ENCODE measurements at regions not wholly inside any gene's neighbourhood (a gene's known extent, or its start where the extent isn't known, plus 50 kb on each side); places are given as distances from the start of the nearest gene placed in this dataset.

- TF ChIP-seq RXRA (IDR thresholded peaks at IDR 0.05; ENCODE audit: insufficient read depth, low read depth, low read length) (no peak), MAX (IDR thresholded peaks at IDR 0.05) (no peak), CREB1 (IDR thresholded peaks at IDR 0.05) (no peak), JUN (IDR thresholded peaks at IDR 0.05; ENCODE audit: low read depth, low read length) (no peak)
Measured at GRCh38 chr2:34892766-34893165, 1293.7 kb upstream of the FAM98A start (continued).

Data from H1 (cell line).